ENCODE measurements at regions not wholly inside any gene's neighbourhood (a gene's known extent, or its start where the extent isn't known, plus 50 kb on each side); places are given as distances from the start of the nearest gene placed in this dataset.

- Mint-ChIP-seq H3K27me3 (ENCODE audit: low read depth) (no peaks in the 10 kb centered on the region), H3K27ac (ENCODE audit: unreplicated experiment) (no peak overlapping the region), H3K4me1 (no peaks in the 10 kb centered on the region), H3K9me3 (no peaks in the 10 kb centered on the region), H3K4me3 (no peak overlapping the region), H3K36me3 (ENCODE audit: low read depth) (peaks cover 3% of the 10 kb centered on the region)
- no peak for DNase-seq (ENCODE audit: low read depth, low spot score)
- TF ChIP-seq CTCF (conservative IDR thresholded peaks at IDR 0.05), result no peak
Observed at GRCh38 chr4:20520901-20521300, 179.4 kb upstream of the PACRGL start.

GRCh38 chr4:20528508-20528907, 171.8 kb upstream of the PACRGL start:
- H3K9me3 Mint-ChIP-seq, result peaks cover 2% of the 10 kb centered on the region
- H3K4me1 Mint-ChIP-seq, result no peaks in the 10 kb centered on the region
- no peak overlapping the region for H3K4me3 Mint-ChIP-seq
- TF ChIP-seq CTCF (conservative IDR thresholded peaks at IDR 0.05), result no peak
- peaks cover 2% of the 10 kb centered on the region for H3K36me3 Mint-ChIP-seq (ENCODE audit: low read depth)
- H3K27me3 Mint-ChIP-seq (ENCODE audit: low read depth), result no peaks in the 10 kb centered on the region
- no peak for DNase-seq (ENCODE audit: low read depth, low spot score)
- H3K27ac Mint-ChIP-seq (ENCODE audit: unreplicated experiment), result no peak overlapping the region

GRCh38 chr4:20529691-20530090, 170.6 kb upstream of the PACRGL start:
- Mint-ChIP-seq H3K27me3 (ENCODE audit: low read depth) (no peaks in the 10 kb centered on the region), H3K4me3 (no peak overlapping the region), H3K9me3 (peaks cover 2% of the 10 kb centered on the region), H3K36me3 (ENCODE audit: low read depth) (peaks cover 2% of the 10 kb centered on the region), H3K27ac (ENCODE audit: unreplicated experiment) (no peak overlapping the region), H3K4me1 (no peaks in the 10 kb centered on the region)
- TF ChIP-seq CTCF (conservative IDR thresholded peaks at IDR 0.05), result no peak
- DNase-seq (ENCODE audit: low read depth, low spot score), result no peak

- Mint-ChIP-seq H3K36me3 (ENCODE audit: low read depth) (peaks cover 2% of the 10 kb centered on the region), H3K4me3 (no peak overlapping the region), H3K9me3 (peaks cover 2% of the 10 kb centered on the region), H3K27ac (ENCODE audit: unreplicated experiment) (no peak overlapping the region), H3K4me1 (no peaks in the 10 kb centered on the region), H3K27me3 (ENCODE audit: low read depth) (no peaks in the 10 kb centered on the region)
- no peak for DNase-seq (ENCODE audit: low read depth, low spot score)
- TF ChIP-seq CTCF (conservative IDR thresholded peaks at IDR 0.05), result no peak
Observed at GRCh38 chr4:20532116-20532790, 168.0 kb upstream of the PACRGL start.

GRCh38 chr4:20532871-20533870, 167.1 kb upstream of the PACRGL start:
- H3K27ac Mint-ChIP-seq (ENCODE audit: unreplicated experiment), result no peak overlapping the region
- DNase-seq (ENCODE audit: low read depth, low spot score), result no peak
- no peaks in the 10 kb centered on the region for H3K27me3 Mint-ChIP-seq (ENCODE audit: low read depth)
- H3K4me3 Mint-ChIP-seq, result no peak overlapping the region
- H3K36me3 Mint-ChIP-seq (ENCODE audit: low read depth), result no peaks in the 10 kb centered on the region
- H3K4me1 Mint-ChIP-seq, result no peaks in the 10 kb centered on the region
- no peak for TF ChIP-seq CTCF (conservative IDR thresholded peaks at IDR 0.05)
- H3K9me3 Mint-ChIP-seq, result no peaks in the 10 kb centered on the region

Data from neural crest cell (in vitro differentiated cells).